H9 (cell line): ENCODE measurements at regions not wholly inside any gene's neighbourhood (a gene's known extent, or its start where the extent isn't known, plus 50 kb on each side); places are given as distances from the start of the nearest gene placed in this dataset.

Experiments used
- DNase-seq: peaks from one replicate; pipeline ENCODE4 v3.0.0-alpha.2; 2017
- H2AFZ ChIP-seq: one replicate; pipeline ENCODE4 v1.6.1; 2013; ENCODE audit warnings: mild to moderate bottlenecking, low read length, control low read depth, moderate library complexity
- H2AK5ac ChIP-seq: 2 replicates; pipeline ENCODE4 v1.6.1; 2013; ENCODE audit warnings: low read length, control low read depth, mixed read lengths; ENCODE audit not compliant: insufficient read length
- H2BK120ac ChIP-seq: one replicate; pipeline ENCODE4 v1.6.1; 2013; ENCODE audit warnings: low read depth, mild to moderate bottlenecking, low read length, control low read depth, inconsistent platforms; ENCODE audit not compliant: poor library complexity, severe bottlenecking
- H2BK12ac ChIP-seq: 2 replicates; pipeline ENCODE4 v1.6.1; 2013; ENCODE audit warnings: low read length, control low read depth, mixed read lengths, low read depth; ENCODE audit not compliant: insufficient read length
- H2BK15ac ChIP-seq: 2 replicates; pipeline ENCODE4 v1.6.1; 2013; ENCODE audit warnings: low read depth, low read length, control low read depth
- H2BK20ac ChIP-seq: one replicate; pipeline ENCODE4 v1.6.1; 2013; ENCODE audit warnings: low read depth, mild to moderate bottlenecking, low read length, control low read depth, inconsistent platforms; ENCODE audit not compliant: poor library complexity, severe bottlenecking
- H2BK5ac ChIP-seq: 2 replicates; pipeline ENCODE4 v1.6.1; 2013; ENCODE audit warnings: low read length, control low read depth, mixed read lengths; ENCODE audit not compliant: insufficient read length
- H3K14ac ChIP-seq: 2 replicates; pipeline ENCODE4 v1.6.1; 2013; ENCODE audit warnings: low read length, control low read depth; ENCODE audit not compliant: insufficient read depth
- H3K18ac ChIP-seq: 2 replicates; pipeline ENCODE4 v1.6.1; 2013; ENCODE audit warnings: low read depth, mild to moderate bottlenecking, mixed read lengths, low read length, control low read depth; ENCODE audit not compliant: insufficient read length
- H3K23ac ChIP-seq: 2 replicates; pipeline ENCODE4 v1.6.1; 2013; ENCODE audit warnings: low read length, control low read depth, mixed read lengths, low read depth; ENCODE audit not compliant: insufficient read length
- H3K23me2 ChIP-seq: 2 replicates; pipeline ENCODE4 v1.6.1; 2013; ENCODE audit warnings: low read depth, mild to moderate bottlenecking, mixed read lengths, low read length, control low read depth; ENCODE audit not compliant: insufficient read length, poor library complexity, severe bottlenecking
- H3K27ac ChIP-seq: 2 replicates; pipeline ENCODE4 v1.5.1; 2013; ENCODE audit warnings: low read length, control low read depth, mixed read lengths, low read depth; ENCODE audit not compliant: insufficient read length
- H3K27me3 ChIP-seq: 2 replicates; pipeline ENCODE4 v1.6.1; 2013; ENCODE audit warnings: low read length, control low read depth, inconsistent platforms; ENCODE audit not compliant: insufficient read depth
- H3K4ac ChIP-seq: 2 replicates; pipeline ENCODE4 v1.6.1; 2013; ENCODE audit warnings: low read depth, mild to moderate bottlenecking, control low read depth, inconsistent platforms, low read length, moderate library complexity
- H3K4me1 ChIP-seq: 2 replicates; pipeline ENCODE4 v1.6.1; 2013; ENCODE audit warnings: low read length, control low read depth, inconsistent platforms; ENCODE audit not compliant: insufficient read depth
- H3K4me2 ChIP-seq: 2 replicates; pipeline ENCODE4 v1.6.1; 2013; ENCODE audit warnings: low read length, control low read depth, mixed read lengths; ENCODE audit not compliant: insufficient read length, insufficient read depth
- H3K56ac ChIP-seq: 2 replicates; pipeline ENCODE4 v1.6.1; 2013; ENCODE audit warnings: low read depth, mild to moderate bottlenecking, mixed read lengths, low read length, control low read depth; ENCODE audit not compliant: insufficient read length
- H3K79me1 ChIP-seq: 2 replicates; pipeline ENCODE4 v1.6.1; 2013; ENCODE audit warnings: low read depth, mild to moderate bottlenecking, moderate library complexity, low read length, control low read depth, inconsistent platforms; ENCODE audit not compliant: insufficient read depth, poor library complexity, severe bottlenecking
- H3K79me2 ChIP-seq: 2 replicates; pipeline ENCODE4 v1.6.1; 2013; ENCODE audit warnings: low read length, control low read depth, inconsistent platforms; ENCODE audit not compliant: insufficient read depth
- H3K9ac ChIP-seq: 2 replicates; pipeline ENCODE4 v1.6.1; 2013; ENCODE audit warnings: low read length, control low read depth, mixed read lengths; ENCODE audit not compliant: insufficient read length; ENCODE audit errors: extremely low read depth
- H3K9me3 ChIP-seq: one replicate; pipeline ENCODE4 v1.6.1; 2013; ENCODE audit warnings: low read depth, low read length, inconsistent platforms; ENCODE audit not compliant: control insufficient read depth
- H3T11ph ChIP-seq: one replicate; pipeline ENCODE4 v1.6.1; 2013; ENCODE audit warnings: mild to moderate bottlenecking, low read length, control low read depth, inconsistent platforms
- H4K20me1 ChIP-seq: one replicate; pipeline ENCODE4 v1.6.1; 2013; ENCODE audit not compliant: control insufficient read depth, insufficient read length, insufficient read depth
- H4K5ac ChIP-seq: 2 replicates; pipeline ENCODE4 v1.6.1; 2013; ENCODE audit warnings: low read depth, mild to moderate bottlenecking, mixed read lengths, low read length, control low read depth; ENCODE audit not compliant: insufficient read length
- H4K8ac ChIP-seq: replicated peaks from 2 replicates; pipeline ENCODE4 v1.6.1; 2013; ENCODE audit warnings: low read length, control low read depth, mixed read lengths, low read depth; ENCODE audit not compliant: insufficient read length
- H4K91ac ChIP-seq: 2 replicates; pipeline ENCODE4 v1.6.1; 2013; ENCODE audit warnings: low read depth, mild to moderate bottlenecking, moderate library complexity, mixed read lengths, low read length, control low read depth; ENCODE audit not compliant: insufficient read length
- H3K27ac Mint-ChIP-seq, 3 experiments: 2 replicates in 2 of 3; 3 replicates in 1 of 3; pipeline ENCODE4 v1.8.0; 2020 to 2021; ENCODE audit warnings: mixed read lengths in 3 of 3, mild to moderate bottlenecking in 1 of 3, moderate library complexity in 1 of 3
- H3K27me3 Mint-ChIP-seq: 2 replicates; pipeline ENCODE4 v1.8.0; 2021; ENCODE audit warnings: low read depth, mild to moderate bottlenecking, moderate library complexity, mixed read lengths
- H3K36me3 Mint-ChIP-seq, 3 experiments: 2 replicates in 2 of 3; 3 replicates in 1 of 3; pipeline ENCODE4 v1.8.0; 2020 to 2021; ENCODE audit warnings: low read depth in 3 of 3, mixed read lengths in 3 of 3; ENCODE audit not compliant: insufficient read depth in 1 of 3
- H3K4me1 Mint-ChIP-seq, 2 experiments: 2 replicates each; pipeline ENCODE4 v1.8.0; 2020; ENCODE audit warnings: mixed read lengths in 2 of 2
- H3K4me3 Mint-ChIP-seq, 2 experiments: 2 replicates in 1 of 2; 3 replicates in 1 of 2; pipeline ENCODE4 v1.8.0; 2020 to 2021; ENCODE audit warnings: mild to moderate bottlenecking in 2 of 2, mixed read lengths in 2 of 2, moderate library complexity in 1 of 2
- H3K9me3 Mint-ChIP-seq, 2 experiments: 2 replicates in 1 of 2; 3 replicates in 1 of 2; pipeline ENCODE4 v1.8.0; 2020; ENCODE audit warnings: mild to moderate bottlenecking in 2 of 2, mixed read lengths in 2 of 2, moderate library complexity in 1 of 2
- WGBS: extraction: QIAGEN DNeasy Blood & Tissue Kit; methylation state at CpG from one replicate; pipeline ENCODE4 v1.1.7; 2013; ENCODE audit warnings: missing lambda C conversion rate, low lambda C conversion rate, mixed read lengths; ENCODE audit not compliant: insufficient read length; ENCODE audit errors: extremely low coverage; 5-methylcytosine and 5-hydroxymethylcytosine counted together
- TF ChIP-seq, protein P1 (sequence below): fragments of 200-600 bp; sonication (generic); conservative IDR thresholded peaks from 3 replicates; pipeline ENCODE4 v1.8.0; 2021; ENCODE audit warnings: antibody characterized with exemption, mild to moderate bottlenecking

DNA sequence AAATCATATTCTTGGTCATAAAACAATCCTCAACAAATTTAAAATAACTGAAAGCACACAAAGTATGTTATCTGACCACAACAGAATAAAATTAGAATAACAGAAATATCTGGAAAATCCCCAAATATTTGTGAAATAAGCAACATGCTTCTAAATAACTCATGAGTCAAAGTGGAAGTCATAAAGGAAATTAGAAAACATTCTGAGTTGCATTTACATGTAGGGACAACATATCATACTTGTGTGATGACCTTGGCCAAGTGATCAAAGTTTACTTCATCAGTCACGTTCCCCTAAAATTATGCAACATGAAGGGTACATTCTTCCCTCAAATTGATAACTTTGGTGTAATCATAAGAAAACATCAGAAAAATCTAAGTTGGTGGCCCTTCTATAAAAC lies 64.7 kb downstream of the CSF2 start:
- Histone ChIP-seq H4K8ac (no peak overlapping the region), H2BK15ac (no peak overlapping the region), H3K14ac (no peak overlapping the region), H3K56ac (no peak overlapping the region), H2BK12ac (no peak overlapping the region), H4K91ac (no peak overlapping the region), H2BK20ac (no peak overlapping the region), H2AK5ac (no peak overlapping the region), H3K27ac (no peak overlapping the region), H3K27me3 (no peaks in the 10 kb centered on the region), H4K5ac (no peak overlapping the region), H3K18ac (no peak overlapping the region), H3K9ac (no peak overlapping the region), H2BK5ac (no peak overlapping the region), H2AFZ (no peak overlapping the region), H4K20me1 (no peaks in the 10 kb centered on the region), H3K23me2 (no peaks in the 10 kb centered on the region), H3K4me2 (no peak overlapping the region), H3K4ac (no peak overlapping the region), H2BK120ac (no peak overlapping the region), H3K9me3 (no peaks in the 10 kb centered on the region), H3K4me1 (no peaks in the 10 kb centered on the region), H3K79me2 (no peaks in the 10 kb centered on the region), H3T11ph (no peak overlapping the region), H3K79me1 (no peaks in the 10 kb centered on the region), H3K23ac (no peak overlapping the region)
- no peak for DNase-seq
- WGBS = no CpG with 5 or more reads among the region's 1 CpG
- Mint-ChIP-seq H3K27ac (no peak overlapping the region), H3K9me3 (peaks cover 26 to 32% of the 10 kb centered on the region in 2 experiments), H3K27me3 (peaks cover 13% of the 10 kb centered on the region), H3K4me1 (no peaks in the 10 kb centered on the region), H3K36me3 (peaks cover 0 to 4% (median 0%) of the 10 kb centered on the region in 3 experiments; a peak in 1 of 7 replicates), H3K4me3 (no peak overlapping the region)
- TF ChIP-seq, protein P1, sequence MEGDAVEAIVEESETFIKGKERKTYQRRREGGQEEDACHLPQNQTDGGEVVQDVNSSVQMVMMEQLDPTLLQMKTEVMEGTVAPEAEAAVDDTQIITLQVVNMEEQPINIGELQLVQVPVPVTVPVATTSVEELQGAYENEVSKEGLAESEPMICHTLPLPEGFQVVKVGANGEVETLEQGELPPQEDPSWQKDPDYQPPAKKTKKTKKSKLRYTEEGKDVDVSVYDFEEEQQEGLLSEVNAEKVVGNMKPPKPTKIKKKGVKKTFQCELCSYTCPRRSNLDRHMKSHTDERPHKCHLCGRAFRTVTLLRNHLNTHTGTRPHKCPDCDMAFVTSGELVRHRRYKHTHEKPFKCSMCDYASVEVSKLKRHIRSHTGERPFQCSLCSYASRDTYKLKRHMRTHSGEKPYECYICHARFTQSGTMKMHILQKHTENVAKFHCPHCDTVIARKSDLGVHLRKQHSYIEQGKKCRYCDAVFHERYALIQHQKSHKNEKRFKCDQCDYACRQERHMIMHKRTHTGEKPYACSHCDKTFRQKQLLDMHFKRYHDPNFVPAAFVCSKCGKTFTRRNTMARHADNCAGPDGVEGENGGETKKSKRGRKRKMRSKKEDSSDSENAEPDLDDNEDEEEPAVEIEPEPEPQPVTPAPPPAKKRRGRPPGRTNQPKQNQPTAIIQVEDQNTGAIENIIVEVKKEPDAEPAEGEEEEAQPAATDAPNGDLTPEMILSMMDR = no peak
